CD4-positive, CD25-positive, alpha-beta regulatory T cell (primary cell): ENCODE measurements at regions not wholly inside any gene's neighbourhood (a gene's known extent, or its start where the extent isn't known, plus 50 kb on each side); places are given as distances from the start of the nearest gene placed in this dataset.

Experiments used
- ATAC-seq, 2 donors: fragments of 150-1000 bp; cut with Tn5 transposase; one replicate each; pipeline ENCODE4 v1.10.0; 2021; ENCODE audit warnings: low read depth in 2 of 2, moderate number of reproducible peaks in 2 of 2, moderate library complexity in 1 of 2
- DNase-seq, 3 donors: peaks; one replicate each; pipeline versions ENCODE4 v3.0.0 to v3.0.0-alpha.2; 2012 to 2022; ENCODE audit warnings: mixed read lengths in 1 of 3
- H3K27ac ChIP-seq: one replicate; pipeline ENCODE4 v1.7.0; 2013; ENCODE audit warnings: mild to moderate bottlenecking, low read length; ENCODE audit not compliant: insufficient read depth, poor library complexity, severe bottlenecking
- H3K27me3 ChIP-seq: one replicate; pipeline ENCODE4 v1.7.0; 2013; ENCODE audit warnings: low read length; ENCODE audit not compliant: control insufficient read depth, insufficient read depth
- H3K36me3 ChIP-seq: one replicate; pipeline ENCODE4 v1.7.0; 2013; ENCODE audit warnings: mild to moderate bottlenecking, low read length, moderate library complexity; ENCODE audit not compliant: control insufficient read depth, insufficient read depth
- H3K4me1 ChIP-seq: 2 replicates; pipeline ENCODE4 v1.7.0; 2013; ENCODE audit warnings: mild to moderate bottlenecking, low read length; ENCODE audit not compliant: insufficient read depth, control insufficient read depth, poor library complexity, severe bottlenecking
- H3K4me3 ChIP-seq: one replicate; pipeline ENCODE4 v1.7.0; 2013; ENCODE audit warnings: low read depth, mild to moderate bottlenecking, low read length, moderate library complexity
- H3K9me3 ChIP-seq, 2 experiments: 1 replicate in 1 of 2; 2 replicates in 1 of 2; pipeline ENCODE4 v1.7.0; 2013; ENCODE audit warnings: low read length in 2 of 2, mild to moderate bottlenecking in 1 of 2, moderate library complexity in 1 of 2; ENCODE audit not compliant: control insufficient read depth in 2 of 2
- H3K27ac Mint-ChIP-seq, 3 donors: one replicate each; pipeline ENCODE4 v1.8.0; 2020 to 2022; ENCODE audit warnings: mild to moderate bottlenecking in 3 of 3, mixed read lengths in 3 of 3, moderate library complexity in 2 of 3
- H3K27me3 Mint-ChIP-seq: one replicate; pipeline ENCODE4 v1.8.0; 2022; ENCODE audit warnings: mild to moderate bottlenecking, mixed read lengths
- H3K36me3 Mint-ChIP-seq: one replicate; pipeline ENCODE4 v1.8.0; 2020; ENCODE audit warnings: mixed read lengths
- H3K4me1 Mint-ChIP-seq, 4 donors: one replicate each; pipeline ENCODE4 v1.8.0; 2020 to 2022; ENCODE audit warnings: mixed read lengths in 4 of 4, mild to moderate bottlenecking in 1 of 4
- H3K4me3 Mint-ChIP-seq, 4 donors: one replicate each; pipeline ENCODE4 v1.8.0; 2020 to 2022; ENCODE audit warnings: mild to moderate bottlenecking in 4 of 4, mixed read lengths in 4 of 4, moderate library complexity in 3 of 4
- H3K9me3 Mint-ChIP-seq, 7 donors: one replicate each; pipeline ENCODE4 v1.8.0; 2020 to 2022; ENCODE audit warnings: mixed read lengths in 7 of 7, mild to moderate bottlenecking in 3 of 7, moderate library complexity in 2 of 7

DNA sequence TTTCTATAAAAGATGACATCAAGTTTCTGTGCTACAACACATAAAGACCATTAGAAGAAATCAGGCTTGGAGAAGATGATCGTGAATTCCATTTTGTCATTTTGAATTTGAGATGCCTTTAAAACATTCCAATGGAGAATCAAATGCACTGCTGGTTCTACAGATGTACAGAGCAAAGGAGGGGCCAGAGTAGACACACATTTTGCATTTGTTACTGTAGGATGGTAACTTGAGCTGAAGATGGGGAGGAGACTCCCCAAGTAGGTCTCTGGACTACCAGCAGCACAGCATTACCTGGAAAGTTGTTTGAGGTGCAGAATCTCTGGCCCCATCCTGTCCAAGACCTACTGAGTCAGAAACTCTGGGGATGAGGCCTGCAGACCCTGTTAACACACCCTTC lies 121.6 kb upstream of the RALGAPA2 start:
- Histone ChIP-seq H3K4me1 (no peaks in the 10 kb centered on the region), H3K4me3 (no peak overlapping the region), H3K9me3 (no peaks in the 10 kb centered on the region), H3K27ac (no peak overlapping the region), H3K27me3 (no peaks in the 10 kb centered on the region), H3K36me3 (no peaks in the 10 kb centered on the region)
- H3K4me1 Mint-ChIP-seq = peaks cover 0 to 4% (median 2%) of the 10 kb centered on the region in 4 donors
- peaks cover 0 to 1% (median 0%) of the 10 kb centered on the region in 7 donors for H3K9me3 Mint-ChIP-seq
- H3K27me3 Mint-ChIP-seq = peaks cover 6% of the 10 kb centered on the region
- H3K4me3 Mint-ChIP-seq = no peak overlapping the region
- peak overlapping the region in 1 of 3 donors; percentile 43 for H3K27ac Mint-ChIP-seq
- H3K36me3 Mint-ChIP-seq = no peaks in the 10 kb centered on the region
- DNase-seq (no peak), ATAC-seq (no peak)

DNA sequence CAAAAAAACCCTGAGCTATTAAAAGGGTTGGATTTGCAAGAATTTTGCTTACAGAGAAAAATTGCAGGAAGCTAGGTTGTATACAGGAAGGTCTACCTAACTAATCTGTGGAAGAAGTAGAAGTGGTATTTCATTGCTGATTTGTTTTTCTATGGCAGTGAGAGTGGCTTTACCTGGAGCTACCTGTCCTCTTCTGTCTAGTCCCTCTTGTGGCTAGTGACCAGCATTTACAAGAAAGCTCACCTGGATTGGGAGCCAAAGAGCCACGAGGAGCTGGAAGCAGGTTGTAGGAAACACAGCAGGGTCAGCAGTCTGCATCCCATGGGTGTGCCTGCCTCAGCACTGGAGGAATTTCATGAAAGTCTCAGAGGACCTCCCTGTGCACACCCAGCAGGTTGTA lies 120.3 kb upstream of the RALGAPA2 start:
- Mint-ChIP-seq H3K27me3 (peaks cover 6% of the 10 kb centered on the region), H3K4me3 (no peak overlapping the region), H3K4me1 (peaks cover 0 to 3% (median 2%) of the 10 kb centered on the region in 4 donors), H3K36me3 (no peaks in the 10 kb centered on the region), H3K27ac (no peak overlapping the region), H3K9me3 (peaks cover 0 to 1% (median 0%) of the 10 kb centered on the region in 7 donors)
- Histone ChIP-seq H3K4me1 (no peaks in the 10 kb centered on the region), H3K9me3 (no peaks in the 10 kb centered on the region), H3K27ac (no peak overlapping the region), H3K27me3 (no peaks in the 10 kb centered on the region), H3K36me3 (no peaks in the 10 kb centered on the region), H3K4me3 (no peak overlapping the region)
- no peak for ATAC-seq
- no peak for DNase-seq

DNA sequence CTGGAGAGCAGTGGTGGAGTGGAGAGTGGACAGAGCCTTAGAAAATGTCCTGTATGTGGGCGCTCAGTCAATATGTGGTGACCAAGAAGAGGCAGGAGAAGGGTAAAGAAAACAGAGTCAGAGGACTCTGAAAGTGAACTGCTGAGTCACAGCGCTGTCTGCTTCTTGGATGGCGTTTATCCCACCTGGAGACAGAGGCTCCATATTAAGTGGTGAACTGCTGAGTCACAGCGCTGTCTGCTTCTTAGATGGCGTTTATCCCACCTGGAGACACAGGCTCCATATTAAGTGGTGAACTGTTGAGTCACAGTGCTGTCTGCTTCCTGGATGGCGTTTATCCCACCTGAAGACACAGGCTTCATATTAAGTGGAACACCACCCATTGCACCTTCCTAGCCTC lies 119.3 kb upstream of the RALGAPA2 start:
- Histone ChIP-seq H3K27ac (no peak overlapping the region), H3K27me3 (no peaks in the 10 kb centered on the region), H3K4me1 (no peaks in the 10 kb centered on the region), H3K4me3 (no peak overlapping the region), H3K9me3 (no peaks in the 10 kb centered on the region), H3K36me3 (no peaks in the 10 kb centered on the region)
- ATAC-seq (no peak), DNase-seq (no peak)
- Mint-ChIP-seq H3K4me3 (no peak overlapping the region), H3K4me1 (no peaks in the 10 kb centered on the region), H3K27ac (no peak overlapping the region), H3K9me3 (peaks cover 0 to 1% (median 0%) of the 10 kb centered on the region in 7 donors), H3K27me3 (peaks cover 9% of the 10 kb centered on the region), H3K36me3 (no peaks in the 10 kb centered on the region)

- H3K36me3 ChIP-seq = no peaks in the 10 kb centered on the region
- Mint-ChIP-seq H3K4me3 (no peak overlapping the region), H3K4me1 (peaks cover 0 to 3% (median 0%) of the 10 kb centered on the region in 4 donors), H3K27me3 (peaks cover 9% of the 10 kb centered on the region), H3K27ac (no peak overlapping the region), H3K9me3 (peaks cover 0 to 1% (median 0%) of the 10 kb centered on the region in 7 donors), H3K36me3 (no peaks in the 10 kb centered on the region)
- no peak for DNase-seq
- no peaks in the 10 kb centered on the region for H3K4me1 ChIP-seq
- H3K27ac ChIP-seq = no peak overlapping the region
- no peak for ATAC-seq
- H3K9me3 ChIP-seq = no peaks in the 10 kb centered on the region
- H3K27me3 ChIP-seq = no peaks in the 10 kb centered on the region
- H3K4me3 ChIP-seq = no peak overlapping the region
Observed at GRCh38 chr20:20829681-20830080, 117.2 kb upstream of the RALGAPA2 start.

DNA sequence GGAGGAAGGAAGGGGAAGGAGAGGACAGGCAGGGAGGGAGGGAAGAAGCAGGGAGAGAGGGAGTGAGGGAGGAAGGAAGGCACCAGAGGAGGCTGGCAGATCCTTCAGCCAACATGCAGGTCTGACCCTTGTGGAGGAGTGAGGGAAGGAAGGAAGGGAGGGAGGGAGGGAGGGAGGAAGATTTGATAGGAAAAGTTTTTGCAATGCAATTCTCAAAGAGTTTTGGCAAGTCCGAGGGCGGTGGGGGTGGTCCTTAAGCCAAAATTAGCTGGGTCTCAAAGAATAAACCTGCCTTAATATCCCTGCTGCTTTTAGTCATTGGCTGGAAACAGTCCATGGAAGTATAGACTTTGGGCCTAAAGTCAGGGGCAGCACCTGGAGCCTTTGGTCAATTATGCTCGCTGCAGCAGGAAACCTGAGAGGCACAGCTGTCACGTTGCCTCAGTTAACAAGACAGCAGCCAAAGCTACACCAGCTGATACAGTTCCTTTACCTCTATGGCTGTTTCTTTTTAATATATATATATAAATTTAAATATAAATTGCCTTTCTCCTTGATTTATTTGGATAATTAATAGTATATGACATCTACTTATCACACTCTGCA lies 115.7 kb upstream of the RALGAPA2 start:
- Mint-ChIP-seq H3K27ac (no peak overlapping the region), H3K9me3 (peaks cover 0 to 2% (median 0%) of the 10 kb centered on the region in 7 donors)

DNA sequence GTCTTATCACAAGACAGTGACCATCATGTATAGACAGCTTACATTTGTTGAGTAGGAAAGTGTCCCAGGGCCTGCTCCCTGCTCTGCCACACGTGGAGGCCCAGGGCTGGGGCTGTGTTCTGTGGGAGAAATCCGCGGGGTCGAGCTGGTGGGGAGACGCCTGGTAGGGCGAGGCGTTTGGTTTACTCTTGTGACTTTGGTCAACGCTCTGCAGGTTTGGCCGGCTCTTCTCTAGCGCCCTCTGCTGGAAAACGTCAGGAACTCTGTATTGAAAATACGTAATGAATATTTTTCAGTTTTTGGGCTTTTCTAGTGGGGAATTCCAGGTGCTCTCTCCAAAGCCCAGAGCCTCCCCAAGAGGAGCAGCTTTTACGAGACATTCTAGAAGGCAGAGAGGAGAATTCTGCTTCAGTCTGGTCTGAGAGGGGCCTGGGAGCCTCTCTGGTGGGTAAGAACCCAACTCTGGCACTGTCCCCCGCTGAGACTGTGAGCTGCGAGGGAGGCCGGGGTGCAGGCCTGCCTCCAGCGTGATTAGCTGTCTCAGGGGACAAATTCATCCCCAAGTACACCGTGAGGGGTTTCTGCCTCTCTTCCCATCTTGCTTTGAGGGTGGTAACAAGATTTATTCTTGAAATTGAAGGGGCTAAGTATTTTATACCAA lies 112.6 kb upstream of the RALGAPA2 start:
- ATAC-seq (no peak), DNase-seq (peak; percentile 23 to 43 (median 27))
- H3K9me3 ChIP-seq = no peaks in the 10 kb centered on the region
- no peak overlapping the region for H3K4me3 Mint-ChIP-seq
- no peak overlapping the region for H3K27ac Mint-ChIP-seq
- H3K9me3 Mint-ChIP-seq = peaks cover 0 to 2% (median 0%) of the 10 kb centered on the region in 7 donors
- H3K4me1 ChIP-seq = no peaks in the 10 kb centered on the region
- H3K4me3 ChIP-seq = no peak overlapping the region
- H3K36me3 ChIP-seq = no peaks in the 10 kb centered on the region
- peaks cover 0 to 3% (median 0%) of the 10 kb centered on the region in 4 donors for H3K4me1 Mint-ChIP-seq
- no peaks in the 10 kb centered on the region for H3K36me3 Mint-ChIP-seq
- H3K27ac ChIP-seq = no peak overlapping the region
- H3K27me3 Mint-ChIP-seq = peaks cover 18% of the 10 kb centered on the region
- no peaks in the 10 kb centered on the region for H3K27me3 ChIP-seq

More for the DNA sequence above, 115.7 kb upstream of the RALGAPA2 start:
- H3K4me1 ChIP-seq = no peaks in the 10 kb centered on the region
- no peak overlapping the region for H3K4me3 ChIP-seq
- no peaks in the 10 kb centered on the region for H3K36me3 Mint-ChIP-seq
- H3K36me3 ChIP-seq = no peaks in the 10 kb centered on the region
- DNase-seq (no peak), ATAC-seq (no peak)
- no peaks in the 10 kb centered on the region for H3K27me3 ChIP-seq
- H3K27ac ChIP-seq = no peak overlapping the region
- H3K4me3 Mint-ChIP-seq = no peak overlapping the region
- peaks cover 0 to 3% (median 0%) of the 10 kb centered on the region in 4 donors for H3K4me1 Mint-ChIP-seq
- H3K27me3 Mint-ChIP-seq = peaks cover 9% of the 10 kb centered on the region
- no peaks in the 10 kb centered on the region for H3K9me3 ChIP-seq

DNA sequence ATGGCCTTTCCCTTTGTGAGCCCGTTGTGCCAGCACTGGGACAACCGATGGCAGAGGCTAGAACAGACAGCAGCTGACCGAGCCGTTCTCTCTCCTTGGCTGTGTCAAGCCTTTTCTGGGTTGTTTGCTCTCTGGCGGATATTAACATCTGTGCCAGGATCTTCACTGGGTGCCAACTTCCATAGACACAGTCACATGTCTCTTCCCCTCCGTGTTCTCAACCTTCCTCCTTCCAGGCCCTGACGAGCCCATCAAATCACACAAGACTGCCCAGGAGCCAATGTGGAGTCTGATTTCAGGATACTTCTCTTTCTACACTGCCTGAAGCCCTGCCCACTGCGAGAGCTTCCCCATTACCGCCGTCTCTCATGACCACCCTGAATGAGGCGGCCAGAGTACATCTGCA lies 111.0 kb upstream of the RALGAPA2 start:
- no peak overlapping the region for H3K27ac ChIP-seq
- H3K27ac Mint-ChIP-seq = no peak overlapping the region

More for the DNA sequence above, 111.0 kb upstream of the RALGAPA2 start:
- Mint-ChIP-seq H3K4me3 (no peak overlapping the region), H3K9me3 (peaks cover 0 to 2% (median 0%) of the 10 kb centered on the region in 7 donors), H3K27me3 (peaks cover 18% of the 10 kb centered on the region), H3K4me1 (peaks cover 0 to 3% (median 0%) of the 10 kb centered on the region in 4 donors), H3K36me3 (no peaks in the 10 kb centered on the region)
- Histone ChIP-seq H3K9me3 (no peaks in the 10 kb centered on the region), H3K4me3 (no peak overlapping the region), H3K36me3 (no peaks in the 10 kb centered on the region), H3K4me1 (no peaks in the 10 kb centered on the region), H3K27me3 (no peaks in the 10 kb centered on the region)
- DNase-seq (no peak), ATAC-seq (no peak)
